IPS-20b (cell line): ENCODE measurements at regions not wholly inside any gene's neighbourhood (a gene's known extent, or its start where the extent isn't known, plus 50 kb on each side); places are given as distances from the start of the nearest gene placed in this dataset.

Source experiments
- H3K27ac ChIP-seq: one replicate; pipeline ENCODE4 v1.5.1; 2013; ENCODE audit warnings: low read length
- H3K27me3 ChIP-seq: 2 replicates; pipeline ENCODE4 v1.6.1; 2013; ENCODE audit warnings: mild to moderate bottlenecking, low read length, inconsistent platforms; ENCODE audit not compliant: insufficient read depth
- H3K36me3 ChIP-seq: 2 replicates; pipeline ENCODE4 v1.6.1; 2013; ENCODE audit warnings: low read depth, mild to moderate bottlenecking, inconsistent platforms, low read length, moderate library complexity; ENCODE audit not compliant: insufficient read depth
- H3K4me1 ChIP-seq: 2 replicates; pipeline ENCODE4 v1.6.1; 2013; ENCODE audit warnings: mild to moderate bottlenecking, control low read depth, inconsistent platforms, low read length, moderate library complexity; ENCODE audit not compliant: insufficient read depth
- H3K4me3 ChIP-seq: 2 replicates; pipeline ENCODE4 v1.5.1; 2013; ENCODE audit warnings: mild to moderate bottlenecking, low read length, inconsistent platforms
- H3K9ac ChIP-seq: 2 replicates; pipeline ENCODE4 v1.6.1; 2013; ENCODE audit warnings: low read depth, mild to moderate bottlenecking, inconsistent platforms, low read length, moderate library complexity
- H3K9me3 ChIP-seq: 2 replicates; pipeline ENCODE4 v1.6.1; 2013; ENCODE audit warnings: mild to moderate bottlenecking, low read depth, low read length, inconsistent platforms; ENCODE audit not compliant: insufficient read depth

- H3K4me1 ChIP-seq: no peaks in the 10 kb centered on the region
- no peaks in the 10 kb centered on the region for H3K9me3 ChIP-seq
- no peak overlapping the region for H3K4me3 ChIP-seq
- H3K27ac ChIP-seq: no peak overlapping the region
- no peaks in the 10 kb centered on the region for H3K36me3 ChIP-seq
- H3K9ac ChIP-seq: no peak overlapping the region
- no peaks in the 10 kb centered on the region for H3K27me3 ChIP-seq
Measured at GRCh38 chr2:226272435-226272834, 527.2 kb downstream of the IRS1 start.

GRCh38 chr2:226270285-226271058 is 529.1 kb downstream of the IRS1 start:
- Histone ChIP-seq H3K27me3 (no peaks in the 10 kb centered on the region), H3K9me3 (no peaks in the 10 kb centered on the region)

GRCh38 chr2:226267516-226268289 is 531.9 kb downstream of the IRS1 start:
- H3K4me1 ChIP-seq: no peaks in the 10 kb centered on the region
- no peak overlapping the region for H3K9ac ChIP-seq
- no peak overlapping the region for H3K4me3 ChIP-seq
- H3K9me3 ChIP-seq: no peaks in the 10 kb centered on the region
- no peak overlapping the region for H3K27ac ChIP-seq
- H3K27me3 ChIP-seq: no peaks in the 10 kb centered on the region
- H3K36me3 ChIP-seq: no peaks in the 10 kb centered on the region

More at GRCh38 chr2:226270285-226271058, 529.1 kb downstream of the IRS1 start:
- Histone ChIP-seq H3K4me1 (no peaks in the 10 kb centered on the region), H3K27ac (no peak overlapping the region), H3K36me3 (no peaks in the 10 kb centered on the region), H3K4me3 (no peak overlapping the region), H3K9ac (no peak overlapping the region)

GRCh38 chr2:226256709-226257376 is 542.8 kb downstream of the IRS1 start:
- H3K9me3 ChIP-seq: no peaks in the 10 kb centered on the region
- H3K9ac ChIP-seq: no peak overlapping the region
- H3K36me3 ChIP-seq: no peaks in the 10 kb centered on the region

GRCh38 chr2:226256237-226256636 is 543.4 kb downstream of the IRS1 start:
- Histone ChIP-seq H3K27ac (no peak overlapping the region), H3K9me3 (no peaks in the 10 kb centered on the region), H3K4me1 (no peaks in the 10 kb centered on the region), H3K9ac (no peak overlapping the region), H3K36me3 (no peaks in the 10 kb centered on the region), H3K4me3 (no peak overlapping the region), H3K27me3 (no peaks in the 10 kb centered on the region)

More at GRCh38 chr2:226256709-226257376, 542.8 kb downstream of the IRS1 start:
- Histone ChIP-seq H3K27me3 (no peaks in the 10 kb centered on the region), H3K4me3 (no peak overlapping the region), H3K4me1 (no peaks in the 10 kb centered on the region), H3K27ac (no peak overlapping the region)

- no peaks in the 10 kb centered on the region for H3K27me3 ChIP-seq
- H3K9ac ChIP-seq: no peak overlapping the region
- no peaks in the 10 kb centered on the region for H3K36me3 ChIP-seq
- no peak overlapping the region for H3K27ac ChIP-seq
- no peak overlapping the region for H3K4me3 ChIP-seq
- no peaks in the 10 kb centered on the region for H3K9me3 ChIP-seq
- no peaks in the 10 kb centered on the region for H3K4me1 ChIP-seq
Measured at GRCh38 chr2:226251661-226252060, 548.0 kb downstream of the IRS1 start.

- peaks cover 7% of the 10 kb centered on the region; the same call in 1 of the 2 replicates for H3K9me3 ChIP-seq
- no peak overlapping the region for H3K9ac ChIP-seq
- no peaks in the 10 kb centered on the region for H3K27me3 ChIP-seq
- H3K36me3 ChIP-seq: no peaks in the 10 kb centered on the region
- no peak overlapping the region for H3K4me3 ChIP-seq
- H3K27ac ChIP-seq: no peak overlapping the region
- H3K4me1 ChIP-seq: no peaks in the 10 kb centered on the region
Measured at GRCh38 chr2:226247289-226248275, 552.0 kb downstream of the IRS1 start.

GRCh38 chr2:226234187-226234586 is 565.4 kb downstream of the IRS1 start:
- no peaks in the 10 kb centered on the region for H3K27me3 ChIP-seq
- no peak overlapping the region for H3K4me3 ChIP-seq

GRCh38 chr2:226233388-226233787 is 566.2 kb downstream of the IRS1 start:
- Histone ChIP-seq H3K4me3 (no peak overlapping the region), H3K27me3 (no peaks in the 10 kb centered on the region)

More at GRCh38 chr2:226234187-226234586, 565.4 kb downstream of the IRS1 start:
- Histone ChIP-seq H3K27ac (no peak overlapping the region), H3K9me3 (no peaks in the 10 kb centered on the region), H3K4me1 (no peaks in the 10 kb centered on the region), H3K36me3 (no peaks in the 10 kb centered on the region), H3K9ac (no peak overlapping the region)

GRCh38 chr2:226228080-226228479 is 571.5 kb downstream of the IRS1 start:
- Histone ChIP-seq H3K27me3 (no peaks in the 10 kb centered on the region), H3K4me3 (no peak overlapping the region), H3K9me3 (no peaks in the 10 kb centered on the region), H3K27ac (no peak overlapping the region), H3K4me1 (no peaks in the 10 kb centered on the region), H3K9ac (no peak overlapping the region), H3K36me3 (no peaks in the 10 kb centered on the region)

More at GRCh38 chr2:226233388-226233787, 566.2 kb downstream of the IRS1 start:
- Histone ChIP-seq H3K4me1 (no peaks in the 10 kb centered on the region), H3K9ac (no peak overlapping the region), H3K27ac (no peak overlapping the region), H3K9me3 (no peaks in the 10 kb centered on the region), H3K36me3 (no peaks in the 10 kb centered on the region)

- H3K27ac ChIP-seq: no peak overlapping the region
- H3K9me3 ChIP-seq: no peaks in the 10 kb centered on the region
- H3K9ac ChIP-seq: no peak overlapping the region
- no peaks in the 10 kb centered on the region for H3K36me3 ChIP-seq
- H3K27me3 ChIP-seq: no peaks in the 10 kb centered on the region
- H3K4me1 ChIP-seq: no peaks in the 10 kb centered on the region
- no peak overlapping the region for H3K4me3 ChIP-seq
Measured at GRCh38 chr2:226227341-226227740, 572.3 kb downstream of the IRS1 start.
